ENCODE measurements at regions not wholly inside any gene's neighbourhood (a gene's known extent, or its start where the extent isn't known, plus 50 kb on each side); places are given as distances from the start of the nearest gene placed in this dataset.
"Not testable (repeated sequence)": the region's sequence is repeated elsewhere in the genome, so short reads cannot be mapped to it uniquely, and the experiment has no call there.

DNA sequence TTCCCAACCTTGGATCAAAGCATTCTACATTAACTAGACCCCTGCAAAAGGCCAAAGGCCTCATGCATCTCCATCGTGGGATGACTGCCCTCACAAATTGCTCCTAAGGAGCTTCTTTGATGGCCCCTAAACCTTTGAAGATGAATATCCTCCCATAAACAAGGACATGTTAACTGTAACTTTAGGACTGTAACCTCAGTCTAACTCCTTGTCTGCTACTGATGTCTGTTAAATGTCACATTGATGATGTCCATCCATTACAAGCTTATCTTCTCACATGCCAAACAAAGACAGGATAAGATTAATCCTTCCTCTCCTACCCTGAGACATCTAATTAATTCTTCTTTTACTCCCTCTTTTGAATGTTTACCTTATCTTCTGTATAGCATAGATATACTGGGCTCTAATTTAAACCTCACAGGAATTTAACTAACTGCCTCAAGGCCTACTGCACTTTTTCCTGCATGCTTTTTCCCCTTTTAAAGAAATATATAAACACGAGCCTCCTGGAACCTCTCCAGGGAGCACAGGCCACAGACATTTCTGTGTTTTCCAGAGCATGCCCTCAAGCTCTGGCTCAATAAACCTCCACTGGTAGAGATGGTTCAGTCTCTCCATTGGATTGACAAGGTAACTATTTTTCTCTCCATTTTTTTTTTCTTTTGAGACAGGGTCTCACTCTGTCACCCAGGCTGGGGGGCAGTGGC, 90.6 kb upstream of the SLC25A48 start:
- FAIRE-seq (no peak), DNase-seq (ENCODE audit: insufficient read length, low spot score) (no peak)
- TF ChIP-seq, protein P1, sequence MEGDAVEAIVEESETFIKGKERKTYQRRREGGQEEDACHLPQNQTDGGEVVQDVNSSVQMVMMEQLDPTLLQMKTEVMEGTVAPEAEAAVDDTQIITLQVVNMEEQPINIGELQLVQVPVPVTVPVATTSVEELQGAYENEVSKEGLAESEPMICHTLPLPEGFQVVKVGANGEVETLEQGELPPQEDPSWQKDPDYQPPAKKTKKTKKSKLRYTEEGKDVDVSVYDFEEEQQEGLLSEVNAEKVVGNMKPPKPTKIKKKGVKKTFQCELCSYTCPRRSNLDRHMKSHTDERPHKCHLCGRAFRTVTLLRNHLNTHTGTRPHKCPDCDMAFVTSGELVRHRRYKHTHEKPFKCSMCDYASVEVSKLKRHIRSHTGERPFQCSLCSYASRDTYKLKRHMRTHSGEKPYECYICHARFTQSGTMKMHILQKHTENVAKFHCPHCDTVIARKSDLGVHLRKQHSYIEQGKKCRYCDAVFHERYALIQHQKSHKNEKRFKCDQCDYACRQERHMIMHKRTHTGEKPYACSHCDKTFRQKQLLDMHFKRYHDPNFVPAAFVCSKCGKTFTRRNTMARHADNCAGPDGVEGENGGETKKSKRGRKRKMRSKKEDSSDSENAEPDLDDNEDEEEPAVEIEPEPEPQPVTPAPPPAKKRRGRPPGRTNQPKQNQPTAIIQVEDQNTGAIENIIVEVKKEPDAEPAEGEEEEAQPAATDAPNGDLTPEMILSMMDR (IDR thresholded peaks at IDR 0.05; ENCODE audit: insufficient read depth, missing control alignments) = no peak

DNA sequence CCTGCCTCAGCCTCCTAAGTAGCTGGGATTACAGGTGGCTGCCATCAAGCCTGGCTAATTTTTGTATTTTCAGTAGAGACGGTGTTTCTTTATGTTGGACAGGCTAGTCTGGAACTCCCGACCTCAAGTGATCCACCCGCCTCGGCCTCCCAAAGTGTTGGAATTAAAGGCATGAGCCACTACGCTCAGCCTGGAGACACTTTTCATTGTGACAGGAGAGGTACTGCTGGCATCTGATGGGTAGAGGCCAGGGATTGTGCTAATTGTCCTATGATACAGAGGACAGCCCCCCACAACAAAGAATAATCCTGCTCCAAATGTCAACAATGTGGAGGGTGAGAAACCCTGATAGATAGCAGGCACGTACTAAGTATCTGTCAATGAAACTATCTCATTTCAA, 91.3 kb upstream of the SLC25A48 start:
- TF ChIP-seq, protein P1 (IDR thresholded peaks at IDR 0.05; ENCODE audit: insufficient read depth, missing control alignments) = no peak
- DNase-seq (ENCODE audit: insufficient read length, low spot score) (no peak), FAIRE-seq (no peak)

DNA sequence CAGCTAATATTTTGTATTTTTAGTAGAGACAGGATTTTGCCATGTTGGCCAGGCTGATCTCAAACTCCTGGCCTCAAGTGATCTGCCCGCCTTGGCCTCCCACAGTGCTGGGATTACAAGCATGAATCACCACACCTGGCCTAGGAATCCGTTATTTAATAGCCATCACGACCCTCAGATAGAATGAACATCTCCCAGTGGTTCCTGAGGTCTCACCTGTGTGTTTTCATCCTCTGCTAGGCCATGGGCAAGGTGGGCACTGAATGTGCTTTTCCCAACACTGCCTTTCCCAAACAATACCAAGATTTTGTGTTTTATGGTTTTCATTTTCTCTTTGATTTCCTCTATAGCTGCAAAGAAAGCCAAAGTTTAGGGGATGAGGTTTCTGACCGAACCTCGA, 92.2 kb upstream of the SLC25A48 start:
- DNase-seq (ENCODE audit: insufficient read length, low spot score); FAIRE-seq: not testable (repeated sequence)

DNA sequence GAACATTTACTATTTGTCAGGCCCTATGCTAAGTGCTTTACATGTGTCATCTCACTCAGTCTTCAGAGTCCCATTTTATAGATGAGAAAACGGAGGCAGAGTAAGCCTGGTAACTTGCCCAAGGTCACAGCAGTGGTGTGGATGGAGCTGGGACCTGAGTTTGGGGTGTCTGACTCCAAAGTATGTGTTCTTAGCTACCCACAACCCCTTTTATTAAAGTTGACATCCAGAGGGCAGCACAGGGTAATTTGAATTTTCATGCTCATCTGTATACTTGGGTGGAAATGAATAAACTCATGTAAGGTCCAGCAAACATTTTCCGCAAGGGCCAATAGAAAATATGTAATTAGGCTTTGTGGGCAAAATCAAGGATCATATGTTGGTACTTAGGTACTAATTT, 93.4 kb upstream of the SLC25A48 start:
- TF ChIP-seq, protein P1 (IDR thresholded peaks at IDR 0.05; ENCODE audit: insufficient read depth, missing control alignments) = no peak
- DNase-seq (ENCODE audit: insufficient read length, low spot score) (no peak), FAIRE-seq (no peak)

DNA sequence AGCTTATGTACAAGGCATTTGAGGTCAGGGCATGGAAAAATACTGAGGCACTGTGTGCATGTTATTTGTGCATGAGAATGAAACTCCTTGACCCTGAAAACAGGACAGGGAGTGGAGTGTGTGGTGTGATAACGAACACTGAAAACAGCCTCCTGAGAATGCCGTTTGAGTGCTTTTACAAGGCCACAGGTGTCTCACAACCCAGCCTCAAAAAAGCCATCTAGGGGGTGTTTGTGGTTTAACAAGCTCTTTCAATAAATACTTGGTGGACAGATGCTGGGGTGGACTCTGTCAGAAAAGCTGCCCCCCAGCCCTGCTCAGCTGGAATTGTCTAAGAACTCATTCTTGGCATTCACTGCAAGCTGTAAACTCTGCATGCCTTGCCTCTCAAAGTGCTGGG, 94.0 kb upstream of the SLC25A48 start:
- FAIRE-seq (no peak), DNase-seq (ENCODE audit: insufficient read length, low spot score) (no peak)
- TF ChIP-seq, protein P1 (IDR thresholded peaks at IDR 0.05; ENCODE audit: insufficient read depth, missing control alignments) = no peak

DNA sequence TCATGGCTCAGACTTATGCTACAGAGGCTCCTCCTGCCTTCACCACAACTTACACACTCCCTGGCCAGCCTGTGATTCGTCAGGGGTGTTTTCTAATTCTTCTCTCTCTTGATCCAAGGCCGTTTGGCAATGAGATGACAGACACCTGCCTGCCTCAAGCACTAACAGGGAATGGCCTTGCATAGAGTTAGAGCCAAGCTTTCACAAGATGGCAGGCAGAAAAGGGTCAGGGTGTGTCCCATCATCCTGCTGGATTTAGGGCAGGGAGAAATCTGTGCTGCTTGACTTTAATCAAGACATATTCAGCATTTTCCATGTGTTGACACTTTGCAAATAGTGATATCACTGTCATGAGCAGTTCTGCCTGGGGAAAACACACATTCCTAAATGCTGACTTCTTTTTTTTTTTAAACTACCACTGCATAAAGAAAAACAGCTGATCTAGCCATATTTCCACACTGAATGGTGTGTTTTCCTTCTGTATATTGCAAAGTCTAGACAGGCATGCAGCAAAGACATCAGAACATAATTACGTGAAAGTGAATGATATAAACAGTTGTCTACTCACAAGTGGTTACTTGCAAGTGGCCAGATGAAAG, 95.0 kb upstream of the SLC25A48 start:
- FAIRE-seq (no peak), DNase-seq (ENCODE audit: insufficient read length, low spot score) (no peak)
- TF ChIP-seq, protein P1 (IDR thresholded peaks at IDR 0.05; ENCODE audit: insufficient read depth, missing control alignments) = no peak

DNA sequence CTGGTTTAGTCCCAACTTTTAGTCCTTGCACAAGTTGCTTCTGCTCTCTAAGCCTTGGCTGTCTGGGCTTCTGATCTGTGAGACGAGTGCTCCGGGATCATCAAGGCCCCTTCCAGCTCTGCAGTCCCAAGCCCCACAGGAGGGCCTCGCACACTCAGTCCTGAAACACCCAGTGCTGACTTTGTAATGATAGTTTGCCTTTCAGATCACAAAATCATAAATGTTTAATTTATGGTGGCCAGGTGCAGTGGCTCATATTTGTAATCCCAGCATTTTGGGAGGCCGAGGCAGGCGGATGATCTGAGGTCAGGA, 95.9 kb upstream of the SLC25A48 start:
- FAIRE-seq = no peak

More for the DNA sequence above, 95.9 kb upstream of the SLC25A48 start:
- TF ChIP-seq, protein P1 (IDR thresholded peaks at IDR 0.05; ENCODE audit: insufficient read depth, missing control alignments) = no peak
- DNase-seq (ENCODE audit: insufficient read length, low spot score) = no peak

Measured in D721Med (cell line).